PC-9 (cell line): ENCODE measurements at regions not wholly inside any gene's neighbourhood (a gene's known extent, or its start where the extent isn't known, plus 50 kb on each side); places are given as distances from the start of the nearest gene placed in this dataset.

ENCODE experiments used
- BruUV-seq: library from RNA; stranded (reverse); fragments of 400-500 nt; replicated peaks from 2 replicates; lab custom pipeline; 2021; lab: Mats Ljungman, UMichigan
- CTCF ChIA-PET: fragments of 300-600 bp; sonication (Branson Sonifier 250); formaldehyde crosslinking; loops from one replicate; lab custom pipeline; 2022; ENCODE audit warnings: antibody characterized with exemption; lab: Charles Lee
- POLR2A ChIA-PET: fragments of 300-600 bp; sonication (Branson Sonifier 250); formaldehyde crosslinking; loops from one replicate; lab custom pipeline; 2022; ENCODE audit warnings: antibody characterized with exemption; ENCODE audit not compliant: unreplicated experiment; lab: Charles Lee
- DNase-seq, 2 experiments: peaks; one replicate each; pipeline versions ENCODE4 v3.0.0 to v3.0.0-alpha.2; 2015 to 2022; ENCODE audit warnings: mixed read lengths in 1 of 2
- H2AFZ ChIP-seq: fragments of 200-600 bp; sonication (generic); 2 replicates; pipeline ENCODE4 v1.8.1; 2017; ENCODE audit warnings: antibody characterized with exemption
- H3F3A ChIP-seq: fragments of 200-600 bp; sonication (generic); 2 replicates; pipeline ENCODE4 v1.8.1; 2017; ENCODE audit warnings: antibody characterized with exemption, mild to moderate bottlenecking, low read depth; ENCODE audit not compliant: insufficient read depth
- H3K27ac ChIP-seq: fragments of 200-600 bp; sonication (generic); 2 replicates; pipeline ENCODE4 v1.6.1; 2016; ENCODE audit warnings: mixed run types
- H3K27me3 ChIP-seq: fragments of 200-600 bp; sonication (generic); 2 replicates; pipeline ENCODE4 v1.6.1; 2016; ENCODE audit warnings: low read depth, mixed run types; ENCODE audit not compliant: insufficient read depth
- H3K36me3 ChIP-seq: fragments of 200-600 bp; sonication (generic); 2 replicates; pipeline ENCODE4 v1.6.1; 2016; ENCODE audit warnings: low read depth, mixed run types
- H3K4me1 ChIP-seq: fragments of 200-600 bp; sonication (generic); replicated peaks from 2 replicates; pipeline ENCODE4 v1.6.1; 2016; ENCODE audit warnings: mixed run types; ENCODE audit not compliant: insufficient read depth
- H3K4me2 ChIP-seq: fragments of 200-600 bp; sonication (generic); 2 replicates; pipeline ENCODE4 v1.6.1; 2017; ENCODE audit warnings: mixed run types
- H3K4me3 ChIP-seq: fragments of 200-600 bp; sonication (generic); 2 replicates; pipeline ENCODE4 v1.6.1; 2016; ENCODE audit warnings: mixed run types
- H3K79me2 ChIP-seq: fragments of 200-600 bp; sonication (generic); 2 replicates; pipeline ENCODE4 v1.6.1; 2017; ENCODE audit warnings: low read depth, mixed run types
- H3K9me2 ChIP-seq: fragments of 200-600 bp; sonication (generic); 2 replicates; pipeline ENCODE4 v1.8.1; 2017; ENCODE audit warnings: mild to moderate bottlenecking; ENCODE audit not compliant: insufficient read depth
- H3K9me3 ChIP-seq: fragments of 200-600 bp; sonication (generic); 2 replicates; pipeline ENCODE4 v1.8.1; 2016; ENCODE audit warnings: low read depth; ENCODE audit not compliant: insufficient read depth
- H4K20me1 ChIP-seq: fragments of 200-600 bp; sonication (generic); 2 replicates; pipeline ENCODE4 v1.8.1; 2017; ENCODE audit not compliant: insufficient read depth
- CTCF ChIP-seq: fragments of 200-600 bp; sonication (generic); conservative IDR thresholded peaks from 2 replicates; pipeline ENCODE4 v1.6.1; 2017; ENCODE audit warnings: mixed run types, antibody characterized with exemption, mild to moderate bottlenecking, moderate library complexity
- EZH2 ChIP-seq: fragments of 200-600 bp; sonication (generic); IDR thresholded peaks from 2 replicates; pipeline ENCODE4 v1.8.0; 2017; ENCODE audit warnings: antibody characterized with exemption, low read depth
- intact Hi-C: fragments of 100-400 bp; cut with micrococcal nuclease; formaldehyde crosslinking; loops from one replicate; pipeline ENCODE4 v1.10.0; 2022; ENCODE audit not compliant: unreplicated experiment

GRCh38 chr6:169943241-169944060, 192.0 kb downstream of the ERMARD start:
- no peak for DNase-seq
- H3F3A ChIP-seq: no peaks in the 10 kb centered on the region
- H3K4me1 ChIP-seq: no peaks in the 10 kb centered on the region
- no peaks in the 10 kb centered on the region for H3K9me3 ChIP-seq
- no peak overlapping the region for H3K27ac ChIP-seq
- intact Hi-C loops: no loop called here
- BruUV-seq: no TSS peak
- H3K4me3 ChIP-seq: no peak overlapping the region
- H3K79me2 ChIP-seq: no peaks in the 10 kb centered on the region
- H3K27me3 ChIP-seq: peaks cover 55% of the 10 kb centered on the region
- H2AFZ ChIP-seq: no peak overlapping the region
- ChIA-PET POLR2A (no interaction called here), CTCF (no interaction called here)
- no peaks in the 10 kb centered on the region for H3K36me3 ChIP-seq
- TF ChIP-seq CTCF: no peak
- TF ChIP-seq EZH2: no peak
- H4K20me1 ChIP-seq: no peaks in the 10 kb centered on the region
- H3K9me2 ChIP-seq: no peaks in the 10 kb centered on the region
- no peak overlapping the region for H3K4me2 ChIP-seq

- no peak overlapping the region for H2AFZ ChIP-seq
- H3F3A ChIP-seq: no peaks in the 10 kb centered on the region
- TF ChIP-seq EZH2: no peak
- TF ChIP-seq CTCF: no peak
- H3K9me3 ChIP-seq: no peaks in the 10 kb centered on the region
- ChIA-PET POLR2A (no interaction called here), CTCF (no interaction called here)
- intact Hi-C loops: no loop called here
- no peak overlapping the region for H3K4me3 ChIP-seq
- no peak overlapping the region for H3K27ac ChIP-seq
- BruUV-seq: no TSS peak
- no peaks in the 10 kb centered on the region for H4K20me1 ChIP-seq
- no peaks in the 10 kb centered on the region for H3K79me2 ChIP-seq
- no peaks in the 10 kb centered on the region for H3K4me1 ChIP-seq
- DNase-seq: no peak
- H3K4me2 ChIP-seq: no peak overlapping the region
- no peaks in the 10 kb centered on the region for H3K9me2 ChIP-seq
- no peaks in the 10 kb centered on the region for H3K36me3 ChIP-seq
- peaks cover 67% of the 10 kb centered on the region for H3K27me3 ChIP-seq
These were observed 190.8 kb downstream of the ERMARD start for GRCh38 chr6:169942173-169942572.

- Histone ChIP-seq H3F3A (no peaks in the 10 kb centered on the region), H3K27ac (no peak overlapping the region), H3K9me2 (no peaks in the 10 kb centered on the region), H3K36me3 (no peaks in the 10 kb centered on the region), H3K4me2 (no peak overlapping the region), H3K4me3 (no peak overlapping the region), H2AFZ (no peak overlapping the region), H3K79me2 (no peaks in the 10 kb centered on the region), H3K9me3 (no peaks in the 10 kb centered on the region), H3K4me1 (no peaks in the 10 kb centered on the region), H3K27me3 (peaks cover 82% of the 10 kb centered on the region), H4K20me1 (no peaks in the 10 kb centered on the region)
- intact Hi-C loops: no loop called here
- POLR2A ChIA-PET: no interaction called here
- BruUV-seq: no TSS peak
- CTCF ChIA-PET: no interaction called here
- no peak for DNase-seq
- TF ChIP-seq EZH2 (no peak), CTCF (no peak)
These were observed 189.3 kb downstream of the ERMARD start for GRCh38 chr6:169940481-169941271.
